Upper lobe of left lung (tissue), 6 donors: ENCODE measurements at regions not wholly inside any gene's neighbourhood (a gene's known extent, or its start where the extent isn't known, plus 50 kb on each side); places are given as distances from the start of the nearest gene placed in this dataset.

Source experiments
- ATAC-seq, 2 donors: fragments of 200-7000 bp; cut with Tn5 transposase; one replicate each; pipeline ENCODE4 v1.9.1; 2022; ENCODE audit warnings: mild to moderate bottlenecking in 2 of 2, moderate library complexity in 2 of 2; ENCODE audit not compliant: low FRiP score in 2 of 2
- DNase-seq, 2 donors: peaks; one replicate each; pipeline ENCODE4 v3.0.0-alpha.2; 2019 to 2020
- H3K27ac ChIP-seq, 4 donors: fragments of 200-600 bp; sonication (generic); one replicate each; pipeline ENCODE4 v1.5.1; 2016 to 2019
- H3K27me3 ChIP-seq, 4 donors: fragments of 200-600 bp; sonication (generic); one replicate each; pipeline ENCODE4 v1.5.1; 2017 to 2019
- H3K36me3 ChIP-seq, 4 donors: fragments of 200-600 bp; sonication (generic); one replicate each; pipeline ENCODE4 v1.5.1; 2016 to 2019
- H3K4me1 ChIP-seq, 4 donors: fragments of 200-600 bp; sonication (generic); one replicate each; pipeline ENCODE4 v1.5.1; 2018 to 2019
- H3K4me3 ChIP-seq, 4 donors: fragments of 200-600 bp; sonication (generic); one replicate each; pipeline ENCODE4 v1.5.1; 2017 to 2019; ENCODE audit warnings: mild to moderate bottlenecking in 2 of 4, moderate library complexity in 1 of 4
- H3K9me3 ChIP-seq, 4 donors: fragments of 200-600 bp; sonication (generic); one replicate each; pipeline ENCODE4 v1.5.1; 2018 to 2019
- EP300 ChIP-seq, 4 donors: sonication (generic); formaldehyde crosslinking; IDR thresholded peaks; one replicate each; pipeline ENCODE4 v1.5.1; 2017; ENCODE audit warnings: antibody characterized with exemption in 4 of 4, control low read depth in 2 of 4
- POLR2A ChIP-seq, 4 donors: fragments of 450-650 bp; IDR thresholded peaks; one replicate each; pipeline ENCODE4 v1.5.1; 2016 to 2017; ENCODE audit warnings: antibody characterized with exemption in 4 of 4, mild to moderate bottlenecking in 2 of 4
- POLR2AphosphoS5 ChIP-seq, 2 donors: sonication (generic); formaldehyde crosslinking; IDR thresholded peaks; one replicate each; pipeline ENCODE4 v1.5.1; 2017; ENCODE audit warnings: antibody characterized with exemption in 2 of 2
- WGBS, 2 donors: methylation state at CpG; one replicate each; pipeline ENCODE4 v1.1.5; 2017 to 2018; 5-methylcytosine and 5-hydroxymethylcytosine counted together
- TF ChIP-seq, protein P1 (sequence below), 6 experiments: fragments of 450-650 bp in 4 of 6; fragments of 200-600 bp in 2 of 6; sonication (generic) in 2 of 6; IDR thresholded peaks; one replicate each; pipeline ENCODE4 v1.5.1; 2016 to 2019; ENCODE audit warnings: antibody characterized with exemption in 6 of 6
- donor health status: DM: no; HTN: no; CAD: no; lungs with moderate emphysema.
- donor health status: DM: no; HTN: yes; CAD: no; lungs with severe emphysema.

DNA sequence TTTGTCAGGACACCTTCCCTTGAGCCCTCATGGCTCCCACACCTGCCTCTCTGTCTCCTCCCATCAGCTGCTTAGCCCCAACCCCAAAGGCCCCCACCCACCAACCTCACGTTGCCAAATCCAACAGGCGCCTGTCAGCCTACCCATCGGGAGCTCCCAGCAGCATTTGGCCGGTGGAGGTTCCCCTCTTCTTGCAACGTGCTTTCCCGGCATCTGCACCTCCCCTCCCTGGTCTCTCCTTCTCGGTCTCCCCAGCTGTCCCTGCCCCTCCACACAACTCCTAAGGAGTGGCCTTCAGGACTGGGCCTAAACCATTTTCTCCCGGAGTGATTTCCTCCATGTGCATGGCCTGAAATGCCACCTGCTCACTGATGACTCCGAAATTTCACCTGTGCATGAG is 71.9 kb downstream of the KLHDC7A start:
- Histone ChIP-seq H3K4me1 (peaks cover 0 to 4% (median 2%) of the 10 kb centered on the region in 4 donors), H3K27me3 (peaks cover 0 to 5% (median 0%) of the 10 kb centered on the region in 4 donors), H3K36me3 (no peaks in the 10 kb centered on the region), H3K27ac (no peak overlapping the region), H3K4me3 (no peak overlapping the region), H3K9me3 (no peaks in the 10 kb centered on the region)
- TF ChIP-seq POLR2AphosphoS5 (IDR thresholded peaks at IDR 0.05), result no peak
- TF ChIP-seq, protein P1, sequence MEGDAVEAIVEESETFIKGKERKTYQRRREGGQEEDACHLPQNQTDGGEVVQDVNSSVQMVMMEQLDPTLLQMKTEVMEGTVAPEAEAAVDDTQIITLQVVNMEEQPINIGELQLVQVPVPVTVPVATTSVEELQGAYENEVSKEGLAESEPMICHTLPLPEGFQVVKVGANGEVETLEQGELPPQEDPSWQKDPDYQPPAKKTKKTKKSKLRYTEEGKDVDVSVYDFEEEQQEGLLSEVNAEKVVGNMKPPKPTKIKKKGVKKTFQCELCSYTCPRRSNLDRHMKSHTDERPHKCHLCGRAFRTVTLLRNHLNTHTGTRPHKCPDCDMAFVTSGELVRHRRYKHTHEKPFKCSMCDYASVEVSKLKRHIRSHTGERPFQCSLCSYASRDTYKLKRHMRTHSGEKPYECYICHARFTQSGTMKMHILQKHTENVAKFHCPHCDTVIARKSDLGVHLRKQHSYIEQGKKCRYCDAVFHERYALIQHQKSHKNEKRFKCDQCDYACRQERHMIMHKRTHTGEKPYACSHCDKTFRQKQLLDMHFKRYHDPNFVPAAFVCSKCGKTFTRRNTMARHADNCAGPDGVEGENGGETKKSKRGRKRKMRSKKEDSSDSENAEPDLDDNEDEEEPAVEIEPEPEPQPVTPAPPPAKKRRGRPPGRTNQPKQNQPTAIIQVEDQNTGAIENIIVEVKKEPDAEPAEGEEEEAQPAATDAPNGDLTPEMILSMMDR (IDR thresholded peaks at IDR 0.05), result no peak
- no peak for TF ChIP-seq EP300 (IDR thresholded peaks at IDR 0.05)
- no peak for TF ChIP-seq POLR2A (IDR thresholded peaks at IDR 0.05)
- no peak for ATAC-seq
- WGBS, 2 donors, result 60 to 76% methylated on average over 9 of the region's 9 CpGs
- no peak for DNase-seq

DNA sequence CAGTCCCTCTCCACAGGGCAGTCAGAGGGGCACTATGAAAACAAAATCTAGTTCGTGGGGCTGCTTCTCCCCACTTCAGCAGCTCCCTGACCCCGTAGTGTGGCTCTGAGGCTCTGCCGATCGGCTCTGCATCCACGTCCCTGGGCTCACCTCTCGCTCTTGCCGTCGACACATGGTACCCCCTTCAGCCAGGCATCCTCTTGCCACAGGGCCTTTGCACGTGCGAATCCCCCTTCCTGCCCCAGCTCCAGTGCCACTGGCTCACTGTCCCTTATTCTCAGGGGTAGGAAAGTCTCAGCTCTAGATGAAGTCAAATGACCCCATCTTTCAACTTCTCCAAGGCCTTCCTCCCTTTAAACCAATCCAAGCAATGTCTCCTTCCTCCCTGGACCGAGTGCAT is 72.7 kb downstream of the KLHDC7A start:
- Histone ChIP-seq H3K9me3 (no peaks in the 10 kb centered on the region), H3K4me3 (no peak overlapping the region), H3K27me3 (peaks cover 0 to 10% (median 2%) of the 10 kb centered on the region in 4 donors), H3K4me1 (peaks cover 0 to 9% (median 4%) of the 10 kb centered on the region in 4 donors), H3K27ac (no peak overlapping the region), H3K36me3 (no peaks in the 10 kb centered on the region)
- TF ChIP-seq POLR2A (IDR thresholded peaks at IDR 0.05) (no peak), EP300 (IDR thresholded peaks at IDR 0.05) (no peak), POLR2AphosphoS5 (IDR thresholded peaks at IDR 0.05) (no peak)
- TF ChIP-seq, protein P1 (IDR thresholded peaks at IDR 0.05), result no peak
- ATAC-seq (no peak), DNase-seq (no peak)
- WGBS, 2 donors, result 86 to 92% methylated on average over 11 of the region's 11 CpGs

DNA sequence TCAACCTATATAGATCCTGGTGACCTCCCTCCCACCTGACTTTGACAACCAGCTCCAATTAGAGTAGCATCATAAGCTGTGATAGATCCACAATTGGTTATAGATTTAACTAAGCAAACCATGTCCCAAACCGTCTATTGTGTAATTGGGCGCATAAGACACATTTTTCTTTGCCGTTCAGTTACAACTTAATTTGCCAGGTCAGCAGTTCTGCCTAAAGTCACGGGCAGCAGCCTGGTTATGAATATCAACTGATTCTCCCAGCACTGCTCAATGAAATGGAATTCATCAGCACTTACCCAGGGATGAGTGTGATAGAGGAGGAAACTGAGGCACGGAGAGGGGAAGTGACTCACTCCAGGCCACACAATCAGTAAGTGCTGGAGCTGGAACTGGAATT is 73.4 kb downstream of the KLHDC7A start:
- no peak for DNase-seq
- H3K4me3 ChIP-seq, result no peak overlapping the region
- no peak for ATAC-seq
- H3K4me1 ChIP-seq, result peaks cover 0 to 9% (median 4%) of the 10 kb centered on the region in 4 donors
- no peak overlapping the region for H3K27ac ChIP-seq
- peaks cover 0 to 10% (median 2%) of the 10 kb centered on the region in 4 donors for H3K27me3 ChIP-seq
- no peak for TF ChIP-seq EP300 (IDR thresholded peaks at IDR 0.05)
- no peak for TF ChIP-seq POLR2AphosphoS5 (IDR thresholded peaks at IDR 0.05)
- no peak for TF ChIP-seq POLR2A (IDR thresholded peaks at IDR 0.05)
- TF ChIP-seq, protein P1 (IDR thresholded peaks at IDR 0.05), result no peak
- WGBS, 2 donors, result 69 to 76% methylated on average over 5 of the region's 5 CpGs
- H3K36me3 ChIP-seq, result no peaks in the 10 kb centered on the region
- H3K9me3 ChIP-seq, result no peaks in the 10 kb centered on the region

DNA sequence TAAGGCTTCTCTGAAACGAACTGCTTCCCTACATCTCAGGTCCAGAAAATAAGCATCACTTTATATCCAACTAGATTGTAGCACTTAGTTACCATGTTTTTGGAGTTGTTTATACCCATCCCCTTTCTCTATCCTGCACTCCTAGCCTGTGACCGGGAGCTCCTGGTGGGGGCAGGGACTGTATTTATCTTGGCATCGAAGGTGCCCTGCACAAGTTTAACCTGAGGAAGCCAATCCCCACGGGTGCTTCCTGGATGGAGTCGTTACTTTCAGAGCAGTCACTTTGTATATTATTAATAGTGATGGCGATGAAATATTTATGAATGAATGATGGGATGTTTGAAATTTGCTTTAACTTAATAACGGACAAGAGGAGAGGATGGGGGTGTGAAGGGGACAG is 73.9 kb downstream of the KLHDC7A start:
- TF ChIP-seq, protein P1 (IDR thresholded peaks at IDR 0.05), result no peak
- TF ChIP-seq EP300 (IDR thresholded peaks at IDR 0.05) (no peak), POLR2A (IDR thresholded peaks at IDR 0.05) (no peak), POLR2AphosphoS5 (IDR thresholded peaks at IDR 0.05) (no peak)
- Histone ChIP-seq H3K27me3 (peaks cover 0 to 10% (median 4%) of the 10 kb centered on the region in 4 donors), H3K36me3 (no peaks in the 10 kb centered on the region), H3K4me3 (no peak overlapping the region), H3K4me1 (peaks cover 0 to 9% (median 4%) of the 10 kb centered on the region in 4 donors), H3K27ac (no peak overlapping the region), H3K9me3 (no peaks in the 10 kb centered on the region)
- 26 to 48% methylated on average over 7 of the region's 7 CpGs for WGBS, 2 donors
- DNase-seq (no peak), ATAC-seq (no peak)

DNA sequence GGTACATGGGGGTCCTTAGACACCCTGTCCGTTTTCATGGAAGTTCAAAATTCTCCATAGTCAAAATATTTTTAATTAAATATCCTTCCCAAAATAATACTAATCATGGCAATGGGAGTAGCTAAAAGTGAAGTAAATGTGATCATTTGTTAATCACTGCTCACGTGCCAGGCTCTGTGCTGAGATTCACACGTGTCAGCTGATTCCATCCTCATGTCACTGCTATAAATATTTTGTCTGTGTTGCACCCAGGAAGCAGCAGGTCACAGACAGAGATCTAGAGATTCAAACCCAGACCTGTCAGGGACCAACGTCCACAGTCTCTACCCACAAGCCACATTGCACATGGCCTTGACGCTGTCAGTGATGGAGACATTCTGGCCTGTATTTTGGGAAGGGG is 74.3 kb downstream of the KLHDC7A start:
- 58 to 61% methylated on average over 5 of the region's 5 CpGs for WGBS, 2 donors

More for the DNA sequence above, 74.3 kb downstream of the KLHDC7A start:
- ATAC-seq (no peak), DNase-seq (no peak)
- Histone ChIP-seq H3K27ac (no peak overlapping the region), H3K4me3 (no peak overlapping the region), H3K9me3 (no peaks in the 10 kb centered on the region), H3K36me3 (no peaks in the 10 kb centered on the region), H3K4me1 (peaks cover 0 to 9% (median 4%) of the 10 kb centered on the region in 4 donors), H3K27me3 (peaks cover 0 to 10% (median 4%) of the 10 kb centered on the region in 4 donors)
- TF ChIP-seq, protein P1 (IDR thresholded peaks at IDR 0.05), result no peak
